ENCODE measurements at regions not wholly inside any gene's neighbourhood (a gene's known extent, or its start where the extent isn't known, plus 50 kb on each side); places are given as distances from the start of the nearest gene placed in this dataset.

DNA sequence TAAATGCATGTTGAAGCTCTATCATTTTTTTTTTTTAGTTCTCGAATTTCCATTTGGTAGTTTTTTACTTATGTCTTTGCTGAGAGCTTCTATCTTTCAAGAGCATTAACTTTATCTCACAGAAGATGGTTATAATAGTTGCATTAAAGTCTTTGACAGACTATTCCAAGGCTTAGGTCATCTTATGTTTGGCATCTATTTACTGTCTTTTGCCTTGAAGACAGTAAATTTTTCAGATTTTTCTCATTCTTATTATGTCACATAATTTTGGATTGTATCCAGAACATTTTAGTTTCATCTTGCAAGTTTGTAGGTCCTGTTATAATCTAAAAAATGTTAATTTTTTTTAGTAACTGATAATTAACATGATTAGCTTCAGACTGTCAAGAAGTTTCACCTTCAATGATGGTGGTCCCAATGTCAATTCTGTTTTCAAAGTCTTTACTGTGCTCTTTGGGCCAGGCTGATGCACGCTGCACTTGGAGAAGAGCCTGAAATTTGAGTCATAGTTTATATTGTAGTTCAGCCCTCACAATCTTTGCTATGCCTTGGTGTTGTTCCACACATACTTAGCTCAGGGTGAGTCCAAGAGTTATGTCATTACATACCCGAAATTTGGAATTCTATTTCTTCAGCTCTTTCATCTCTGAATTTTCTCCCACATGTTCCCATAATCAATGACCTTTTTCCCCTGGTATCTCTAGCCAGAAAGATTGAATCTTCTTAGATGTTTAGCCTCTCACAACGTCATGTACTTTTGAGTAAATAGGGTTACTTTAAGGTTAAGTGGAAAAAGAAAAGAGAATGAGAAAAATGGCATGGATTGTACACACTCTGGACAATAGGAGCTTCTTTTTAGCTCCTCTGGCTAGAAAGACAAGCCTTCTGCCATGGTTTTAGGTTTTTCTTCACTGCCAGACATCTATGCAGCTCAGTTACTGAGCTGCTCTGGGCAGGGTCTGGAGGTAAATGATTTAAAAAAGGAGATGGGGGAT, 110.3 kb upstream of the BTBD3 start:
- DNase-seq (ENCODE audit: low spot score): no peak
- in situ Hi-C loops (cut with MboI; ENCODE audit: low sequenced_read_pairs, unreplicated experiment): no loop called here
- TF ChIP-seq CTCF (IDR thresholded peaks at IDR 0.05; ENCODE audit: borderline replicate concordance, control extremely low read depth, extremely low read depth, insufficient read depth, missing control alignments): no peak

- in situ Hi-C loops (cut with MboI; ENCODE audit: low sequenced_read_pairs, unreplicated experiment): no loop called here
- TF ChIP-seq CTCF (IDR thresholded peaks at IDR 0.05; ENCODE audit: borderline replicate concordance, control extremely low read depth, extremely low read depth, insufficient read depth, missing control alignments): no peak
- no peak for DNase-seq (ENCODE audit: low spot score)
These were observed 108.9 kb upstream of the BTBD3 start for GRCh38 chr20:11808841-11809240.

- in situ Hi-C loops (cut with MboI; ENCODE audit: low sequenced_read_pairs, unreplicated experiment): no loop called here
- DNase-seq (ENCODE audit: low spot score): no peak
- no peak for TF ChIP-seq CTCF (IDR thresholded peaks at IDR 0.05; ENCODE audit: borderline replicate concordance, control extremely low read depth, extremely low read depth, insufficient read depth, missing control alignments)
These were observed 107.2 kb upstream of the BTBD3 start for GRCh38 chr20:11810311-11811083.

GRCh38 chr20:11813106-11813890, 104.4 kb upstream of the BTBD3 start:
- no peak for TF ChIP-seq CTCF (IDR thresholded peaks at IDR 0.05; ENCODE audit: borderline replicate concordance, control extremely low read depth, extremely low read depth, insufficient read depth, missing control alignments)
- in situ Hi-C loops (cut with MboI; ENCODE audit: low sequenced_read_pairs, unreplicated experiment): no loop called here
- no peak for DNase-seq (ENCODE audit: low spot score)

- no peak for TF ChIP-seq CTCF (IDR thresholded peaks at IDR 0.05; ENCODE audit: borderline replicate concordance, control extremely low read depth, extremely low read depth, insufficient read depth, missing control alignments)
- DNase-seq (ENCODE audit: low spot score): no peak
- in situ Hi-C loops (cut with MboI; ENCODE audit: low sequenced_read_pairs, unreplicated experiment): no loop called here
These were observed 103.4 kb upstream of the BTBD3 start for GRCh38 chr20:11814267-11814666.

GRCh38 chr20:11820838-11821237, 96.9 kb upstream of the BTBD3 start:
- no peak for TF ChIP-seq CTCF (IDR thresholded peaks at IDR 0.05; ENCODE audit: borderline replicate concordance, control extremely low read depth, extremely low read depth, insufficient read depth, missing control alignments)
- in situ Hi-C loops (cut with MboI; ENCODE audit: low sequenced_read_pairs, unreplicated experiment): no loop called here
- DNase-seq (ENCODE audit: low spot score): no peak

Data from GM13976 (cell line).